IMR-90 (cell line): ENCODE measurements at regions not wholly inside any gene's neighbourhood (a gene's known extent, or its start where the extent isn't known, plus 50 kb on each side); places are given as distances from the start of the nearest gene placed in this dataset.

Source experiments
- ATAC-seq: fragments of 200-7000 bp; cut with Tn5 transposase; 2 replicates; pipeline ENCODE4 v1.9.1; 2020; ENCODE audit warnings: low read depth, mild to moderate bottlenecking, moderate library complexity
- BruUV-seq: library from RNA; stranded (reverse); fragments of 400-500 nt; replicated peaks from 2 replicates; lab custom pipeline; 2021; lab: Mats Ljungman, UMichigan
- CTCF ChIA-PET: fragments of 300-600 bp; formaldehyde crosslinking; extraction: SDS; loops from one replicate; lab custom pipeline; 2021; ENCODE audit warnings: antibody characterized with exemption; lab: Yijun Ruan, JAX
- POLR2A ChIA-PET: fragments of 300-600 bp; sonication (Branson Sonifier 250); formaldehyde crosslinking; loops from one replicate; lab custom pipeline; 2022; ENCODE audit warnings: antibody characterized with exemption; ENCODE audit not compliant: unreplicated experiment; lab: Charles Lee
- DNase-seq: peaks from one replicate; pipeline ENCODE4 v3.0.0; 2013
- H2AFZ ChIP-seq: replicated peaks from 2 replicates; pipeline ENCODE3; 2013; ENCODE audit warnings: low read length, mild to moderate bottlenecking; ENCODE audit not compliant: poor library complexity
- H2AK5ac ChIP-seq: 2 replicates; pipeline ENCODE4 v1.6.1; 2013; ENCODE audit warnings: low read depth, low read length, inconsistent platforms
- H2AK9ac ChIP-seq: replicated peaks from 2 replicates; pipeline ENCODE3; 2013; ENCODE audit warnings: mild to moderate bottlenecking, low read depth, low read length, moderate library complexity; ENCODE audit not compliant: poor library complexity
- H2BK120ac ChIP-seq: 2 replicates; pipeline ENCODE4 v1.6.1; 2013; ENCODE audit warnings: low read depth, low read length, inconsistent platforms
- H2BK15ac ChIP-seq: 3 replicates; pipeline ENCODE4 v1.6.1; 2013; ENCODE audit warnings: low read depth, low read length, inconsistent platforms
- H2BK20ac ChIP-seq: 2 replicates; pipeline ENCODE4 v1.6.1; 2013; ENCODE audit warnings: low read depth, mild to moderate bottlenecking, inconsistent platforms, low read length, moderate library complexity
- H2BK5ac ChIP-seq: 2 replicates; pipeline ENCODE4 v1.6.1; 2013; ENCODE audit warnings: mild to moderate bottlenecking, low read depth, low read length, inconsistent platforms; ENCODE audit not compliant: poor library complexity, severe bottlenecking
- H3K14ac ChIP-seq: replicated peaks from 2 replicates; pipeline ENCODE4 v1.6.1; 2013; ENCODE audit warnings: low read depth, low read length, inconsistent platforms
- H3K18ac ChIP-seq: 2 replicates; pipeline ENCODE4 v1.6.1; 2013; ENCODE audit warnings: low read depth, low read length, control low read depth
- H3K23ac ChIP-seq: 2 replicates; pipeline ENCODE4 v1.6.1; 2013; ENCODE audit warnings: low read depth, low read length, inconsistent platforms
- H3K27ac ChIP-seq: 2 replicates; pipeline ENCODE4 v1.5.1; 2013; ENCODE audit warnings: mild to moderate bottlenecking, control low read depth, low read length; ENCODE audit not compliant: insufficient read depth
- H3K27me3 ChIP-seq: 2 replicates; pipeline ENCODE4 v1.6.1; 2013; ENCODE audit warnings: low read length; ENCODE audit not compliant: control insufficient read depth, insufficient read depth
- H3K36me3 ChIP-seq: 2 replicates; pipeline ENCODE4 v1.6.1; 2013; ENCODE audit warnings: low read length, mixed read lengths; ENCODE audit not compliant: control insufficient read depth, insufficient read depth
- H3K4ac ChIP-seq: 2 replicates; pipeline ENCODE4 v1.6.1; 2013; ENCODE audit warnings: low read depth, low read length, inconsistent platforms
- H3K4me1 ChIP-seq: 2 replicates; pipeline ENCODE4 v1.6.1; 2013; ENCODE audit warnings: low read length, mixed read lengths; ENCODE audit not compliant: control insufficient read depth, insufficient read depth
- H3K4me2 ChIP-seq: 2 replicates; pipeline ENCODE4 v1.6.1; 2013; ENCODE audit warnings: low read depth, mild to moderate bottlenecking, control low read depth, low read length, moderate library complexity
- H3K4me3 ChIP-seq: 2 replicates; pipeline ENCODE4 v1.5.1; 2013; ENCODE audit warnings: low read depth, mild to moderate bottlenecking, control low read depth, low read length, moderate library complexity; ENCODE audit not compliant: insufficient read depth
- H3K56ac ChIP-seq: 2 replicates; pipeline ENCODE4 v1.6.1; 2013; ENCODE audit warnings: low read length, inconsistent platforms; ENCODE audit not compliant: insufficient read depth; ENCODE audit errors: extremely low read depth
- H3K79me1 ChIP-seq, 2 experiments: 2 replicates each; pipeline ENCODE4 v1.6.1; 2013; ENCODE audit warnings: low read length in 2 of 2, inconsistent platforms in 1 of 2, low read depth in 1 of 2
- H3K9ac ChIP-seq: 2 replicates; pipeline ENCODE4 v1.6.1; 2013; ENCODE audit warnings: low read depth, low read length, control low read depth
- H3K9me1 ChIP-seq: 2 replicates; pipeline ENCODE4 v1.6.1; 2013; ENCODE audit warnings: low read length, inconsistent platforms; ENCODE audit not compliant: insufficient read depth
- H3K9me3 ChIP-seq: 2 replicates; pipeline ENCODE4 v1.6.1; 2013; ENCODE audit warnings: low read length; ENCODE audit not compliant: control insufficient read depth, insufficient read depth
- H4K20me1 ChIP-seq: 2 replicates; pipeline ENCODE4 v1.6.1; 2013; ENCODE audit warnings: low read length, inconsistent platforms; ENCODE audit not compliant: insufficient read depth
- H4K5ac ChIP-seq: 2 replicates; pipeline ENCODE4 v1.6.1; 2013; ENCODE audit warnings: mild to moderate bottlenecking, low read depth, low read length, control low read depth
- H4K8ac ChIP-seq, 2 experiments: 2 replicates each; pipeline ENCODE4 v1.6.1; 2013; ENCODE audit warnings: low read depth in 2 of 2, low read length in 2 of 2, control low read depth in 1 of 2, inconsistent platforms in 1 of 2
- H4K91ac ChIP-seq: 2 replicates; pipeline ENCODE4 v1.6.1; 2013; ENCODE audit warnings: low read depth, low read length, inconsistent platforms; ENCODE audit not compliant: insufficient read depth
- BHLHE40 ChIP-seq: fragments of 150-350 bp; IDR thresholded peaks from 2 replicates; pipeline ENCODE4 v1.6.1; 2016; ENCODE audit warnings: mild to moderate bottlenecking, low read depth, low read length
- CEBPB ChIP-seq: IDR thresholded peaks from 2 replicates; pipeline ENCODE4 v1.6.1; 2012; ENCODE audit warnings: low read depth, low read length, improper control_type of control experiment
- CHD1 ChIP-seq: IDR thresholded peaks from 2 replicates; pipeline ENCODE4 v1.6.1; 2012; ENCODE audit warnings: low read depth, low read length, improper control_type of control experiment
- FOS ChIP-seq: fragments of 150-350 bp; IDR thresholded peaks from 2 replicates; pipeline ENCODE4 v1.6.1; 2016; ENCODE audit warnings: low read depth, low read length
- MAFK ChIP-seq: IDR thresholded peaks from 2 replicates; pipeline ENCODE4 v1.6.1; 2012; ENCODE audit warnings: low read depth, low read length, improper control_type of control experiment
- MAZ ChIP-seq: IDR thresholded peaks from 2 replicates; pipeline ENCODE4 v1.6.1; 2012; ENCODE audit warnings: low read depth, mild to moderate bottlenecking, low read length, improper control_type of control experiment, moderate library complexity, borderline replicate concordance
- MXI1 ChIP-seq: IDR thresholded peaks from 2 replicates; pipeline ENCODE4 v1.6.1; 2012; ENCODE audit warnings: low read depth, mild to moderate bottlenecking, low read length, moderate library complexity, borderline replicate concordance
- NFE2L2 ChIP-seq: fragments of 150-350 bp; IDR thresholded peaks from 2 replicates; pipeline ENCODE4 v1.6.1; 2016; ENCODE audit warnings: low read depth, mild to moderate bottlenecking, low read length
- POLR2A ChIP-seq: IDR thresholded peaks from 2 replicates; pipeline ENCODE4 v1.6.1; 2012; ENCODE audit warnings: mild to moderate bottlenecking, low read depth, low read length
- RAD21 ChIP-seq: IDR thresholded peaks from 2 replicates; pipeline ENCODE4 v1.6.1; 2012; ENCODE audit warnings: low read length, improper control_type of control experiment
- RCOR1 ChIP-seq: IDR thresholded peaks from 2 replicates; pipeline ENCODE4 v1.6.1; 2012; ENCODE audit warnings: mild to moderate bottlenecking, low read length, improper control_type of control experiment; ENCODE audit not compliant: insufficient replicate concordance
- RFX5 ChIP-seq: IDR thresholded peaks from 2 replicates; pipeline ENCODE4 v1.8.0; 2012; ENCODE audit warnings: low read depth, mild to moderate bottlenecking, low read length, moderate library complexity
- SMC3 ChIP-seq: fragments of 150-350 bp; IDR thresholded peaks from 2 replicates; pipeline ENCODE4 v1.6.1; 2016; ENCODE audit warnings: low read depth, mild to moderate bottlenecking, antibody characterized with exemption, low read length, moderate library complexity
- dilution Hi-C: fragments of 300-500 bp; cut with HindIII; formaldehyde crosslinking; loops from one replicate; pipeline ENCODE4 v1.14.3; 2018; ENCODE audit warnings: low sequenced_read_pairs; ENCODE audit not compliant: unreplicated experiment
- in situ Hi-C: fragments of 300-500 bp; cut with MboI; formaldehyde crosslinking; loops from 3 replicates; pipeline ENCODE4 v1.14.3; 2019; ENCODE audit warnings: low sequenced_read_pairs, inconsistent platforms, mixed read lengths
- intact Hi-C: fragments of 100-400 bp; cut with micrococcal nuclease; formaldehyde crosslinking; loops from 2 replicates; pipeline ENCODE4 v1.10.0; 2022
- TF ChIP-seq, protein P1 (sequence below): fragments of 150-350 bp; IDR thresholded peaks from 2 replicates; pipeline ENCODE4 v1.6.1; 2016; ENCODE audit warnings: low read depth, mild to moderate bottlenecking, low read length, moderate library complexity, borderline replicate concordance
- TF ChIP-seq, protein P2 (sequence below): fragments of 150-350 bp; IDR thresholded peaks from 2 replicates; pipeline ENCODE4 v1.6.1; 2017; ENCODE audit warnings: mild to moderate bottlenecking, antibody characterized with exemption, low read length, low read depth
- TF ChIP-seq, protein P3 (sequence below): conservative IDR thresholded peaks from 2 replicates; pipeline ENCODE4 v1.5.1; 2012; ENCODE audit warnings: mild to moderate bottlenecking, low read depth, low read length, improper control_type of control experiment

DNA sequence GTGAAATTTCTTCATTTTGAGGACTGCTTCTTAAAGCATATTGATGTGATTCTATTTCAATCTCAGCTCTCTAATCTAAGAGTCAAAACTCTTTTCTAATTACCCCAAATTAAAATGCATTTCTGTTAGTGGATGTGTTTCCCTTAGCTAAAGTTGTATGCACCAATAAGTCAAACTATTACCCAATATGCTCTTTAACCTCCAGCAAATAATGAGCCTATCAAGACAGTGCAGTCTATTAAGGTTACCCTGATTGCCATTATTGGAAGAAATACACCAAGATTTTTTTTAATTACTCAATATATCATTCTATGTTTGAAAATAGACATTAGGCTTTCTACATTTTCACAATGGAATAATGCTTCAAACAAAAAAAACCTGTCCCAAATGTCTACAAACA is 310.0 kb downstream of the BTG1 start:
- BruUV-seq: no TSS peak
- in situ Hi-C loops: no loop called here
- H3K9me1 ChIP-seq: no peaks in the 10 kb centered on the region
- H3K9me3 ChIP-seq: no peaks in the 10 kb centered on the region
- DNase-seq (no peak), ATAC-seq (no peak)
- no peak overlapping the region for H2BK120ac ChIP-seq
- H3K27me3 ChIP-seq: no peaks in the 10 kb centered on the region
- no peak overlapping the region for H3K4me3 ChIP-seq
- no peak overlapping the region for H3K56ac ChIP-seq
- H3K4me2 ChIP-seq: no peak overlapping the region
- H3K79me1 ChIP-seq: no peaks in the 10 kb centered on the region
- H3K14ac ChIP-seq: no peak overlapping the region
- H3K36me3 ChIP-seq: no peaks in the 10 kb centered on the region
- no peaks in the 10 kb centered on the region for H3K4me1 ChIP-seq
- no peak overlapping the region for H3K4ac ChIP-seq
- no peak overlapping the region for H2AFZ ChIP-seq
- no peak overlapping the region for H3K23ac ChIP-seq
- no peaks in the 10 kb centered on the region for H4K20me1 ChIP-seq
- H4K8ac ChIP-seq: no peak overlapping the region
- H3K27ac ChIP-seq: no peak overlapping the region
- ChIA-PET CTCF (no interaction called here), POLR2A (no interaction called here)
- H3K18ac ChIP-seq: no peak overlapping the region
- H4K91ac ChIP-seq: no peak overlapping the region
- no peak overlapping the region for H3K9ac ChIP-seq
- no peak overlapping the region for H2BK5ac ChIP-seq
- no peak overlapping the region for H2BK20ac ChIP-seq
- intact Hi-C loops: no loop called here
- H2AK9ac ChIP-seq: no peak overlapping the region
- H2AK5ac ChIP-seq: no peak overlapping the region
- H4K5ac ChIP-seq: no peak overlapping the region
- TF ChIP-seq RCOR1 (no peak), POLR2A (no peak), FOS (no peak), MXI1 (no peak), CHD1 (no peak), RFX5 (no peak), MAFK (no peak), CEBPB (no peak), NFE2L2 (no peak), RAD21 (no peak), MAZ (no peak), SMC3 (no peak), BHLHE40 (no peak)
- TF ChIP-seq, protein P1, sequence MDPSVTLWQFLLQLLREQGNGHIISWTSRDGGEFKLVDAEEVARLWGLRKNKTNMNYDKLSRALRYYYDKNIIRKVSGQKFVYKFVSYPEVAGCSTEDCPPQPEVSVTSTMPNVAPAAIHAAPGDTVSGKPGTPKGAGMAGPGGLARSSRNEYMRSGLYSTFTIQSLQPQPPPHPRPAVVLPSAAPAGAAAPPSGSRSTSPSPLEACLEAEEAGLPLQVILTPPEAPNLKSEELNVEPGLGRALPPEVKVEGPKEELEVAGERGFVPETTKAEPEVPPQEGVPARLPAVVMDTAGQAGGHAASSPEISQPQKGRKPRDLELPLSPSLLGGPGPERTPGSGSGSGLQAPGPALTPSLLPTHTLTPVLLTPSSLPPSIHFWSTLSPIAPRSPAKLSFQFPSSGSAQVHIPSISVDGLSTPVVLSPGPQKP: no peak
- TF ChIP-seq, protein P2, sequence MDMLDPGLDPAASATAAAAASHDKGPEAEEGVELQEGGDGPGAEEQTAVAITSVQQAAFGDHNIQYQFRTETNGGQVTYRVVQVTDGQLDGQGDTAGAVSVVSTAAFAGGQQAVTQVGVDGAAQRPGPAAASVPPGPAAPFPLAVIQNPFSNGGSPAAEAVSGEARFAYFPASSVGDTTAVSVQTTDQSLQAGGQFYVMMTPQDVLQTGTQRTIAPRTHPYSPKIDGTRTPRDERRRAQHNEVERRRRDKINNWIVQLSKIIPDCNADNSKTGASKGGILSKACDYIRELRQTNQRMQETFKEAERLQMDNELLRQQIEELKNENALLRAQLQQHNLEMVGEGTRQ: no peak
- TF ChIP-seq, protein P3, sequence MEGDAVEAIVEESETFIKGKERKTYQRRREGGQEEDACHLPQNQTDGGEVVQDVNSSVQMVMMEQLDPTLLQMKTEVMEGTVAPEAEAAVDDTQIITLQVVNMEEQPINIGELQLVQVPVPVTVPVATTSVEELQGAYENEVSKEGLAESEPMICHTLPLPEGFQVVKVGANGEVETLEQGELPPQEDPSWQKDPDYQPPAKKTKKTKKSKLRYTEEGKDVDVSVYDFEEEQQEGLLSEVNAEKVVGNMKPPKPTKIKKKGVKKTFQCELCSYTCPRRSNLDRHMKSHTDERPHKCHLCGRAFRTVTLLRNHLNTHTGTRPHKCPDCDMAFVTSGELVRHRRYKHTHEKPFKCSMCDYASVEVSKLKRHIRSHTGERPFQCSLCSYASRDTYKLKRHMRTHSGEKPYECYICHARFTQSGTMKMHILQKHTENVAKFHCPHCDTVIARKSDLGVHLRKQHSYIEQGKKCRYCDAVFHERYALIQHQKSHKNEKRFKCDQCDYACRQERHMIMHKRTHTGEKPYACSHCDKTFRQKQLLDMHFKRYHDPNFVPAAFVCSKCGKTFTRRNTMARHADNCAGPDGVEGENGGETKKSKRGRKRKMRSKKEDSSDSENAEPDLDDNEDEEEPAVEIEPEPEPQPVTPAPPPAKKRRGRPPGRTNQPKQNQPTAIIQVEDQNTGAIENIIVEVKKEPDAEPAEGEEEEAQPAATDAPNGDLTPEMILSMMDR: no peak
- H2BK15ac ChIP-seq: no peak overlapping the region
- dilution Hi-C loops: no loop called here
